Breast epithelium (tissue), 3 donors: ENCODE measurements at regions not wholly inside any gene's neighbourhood (a gene's known extent, or its start where the extent isn't known, plus 50 kb on each side); places are given as distances from the start of the nearest gene placed in this dataset.

Source experiments
- CTCF ChIP-seq, 3 donors: fragments of 450-650 bp; IDR thresholded peaks; one replicate each; pipeline ENCODE4 v1.5.1; 2016 to 2017; ENCODE audit warnings: antibody characterized with exemption in 3 of 3, mild to moderate bottlenecking in 3 of 3, moderate library complexity in 3 of 3
- POLR2A ChIP-seq: fragments of 450-650 bp; IDR thresholded peaks from one replicate; pipeline ENCODE4 v1.6.1; 2016; ENCODE audit warnings: antibody characterized with exemption, mild to moderate bottlenecking, moderate library complexity
- POLR2AphosphoS5 ChIP-seq, 3 donors: sonication (generic); formaldehyde crosslinking; IDR thresholded peaks; one replicate each; pipeline ENCODE4 v1.6.1; 2017; ENCODE audit warnings: antibody characterized with exemption in 3 of 3

GRCh38 chr2:71944183-71944550, 203.5 kb downstream of the CYP26B1 start:
- no peak for TF ChIP-seq CTCF (IDR thresholded peaks at IDR 0.05)
- no peak for TF ChIP-seq POLR2A
- TF ChIP-seq POLR2AphosphoS5 (IDR thresholded peaks at IDR 0.05), result no peak
